SK-N-MC (cell line): ENCODE measurements at regions not wholly inside any gene's neighbourhood (a gene's known extent, or its start where the extent isn't known, plus 50 kb on each side); places are given as distances from the start of the nearest gene placed in this dataset.

ENCODE experiments used
- EZH2 ChIP-seq: fragments of 200-600 bp; sonication (generic); IDR thresholded peaks from one replicate; pipeline ENCODE4 v1.6.1; 2017; ENCODE audit warnings: antibody characterized with exemption
- POLR2AphosphoS5 ChIP-seq: IDR thresholded peaks from 2 replicates; pipeline ENCODE4 v1.6.1; 2012; ENCODE audit warnings: mild to moderate bottlenecking, low read depth, low read length, borderline replicate concordance

DNA sequence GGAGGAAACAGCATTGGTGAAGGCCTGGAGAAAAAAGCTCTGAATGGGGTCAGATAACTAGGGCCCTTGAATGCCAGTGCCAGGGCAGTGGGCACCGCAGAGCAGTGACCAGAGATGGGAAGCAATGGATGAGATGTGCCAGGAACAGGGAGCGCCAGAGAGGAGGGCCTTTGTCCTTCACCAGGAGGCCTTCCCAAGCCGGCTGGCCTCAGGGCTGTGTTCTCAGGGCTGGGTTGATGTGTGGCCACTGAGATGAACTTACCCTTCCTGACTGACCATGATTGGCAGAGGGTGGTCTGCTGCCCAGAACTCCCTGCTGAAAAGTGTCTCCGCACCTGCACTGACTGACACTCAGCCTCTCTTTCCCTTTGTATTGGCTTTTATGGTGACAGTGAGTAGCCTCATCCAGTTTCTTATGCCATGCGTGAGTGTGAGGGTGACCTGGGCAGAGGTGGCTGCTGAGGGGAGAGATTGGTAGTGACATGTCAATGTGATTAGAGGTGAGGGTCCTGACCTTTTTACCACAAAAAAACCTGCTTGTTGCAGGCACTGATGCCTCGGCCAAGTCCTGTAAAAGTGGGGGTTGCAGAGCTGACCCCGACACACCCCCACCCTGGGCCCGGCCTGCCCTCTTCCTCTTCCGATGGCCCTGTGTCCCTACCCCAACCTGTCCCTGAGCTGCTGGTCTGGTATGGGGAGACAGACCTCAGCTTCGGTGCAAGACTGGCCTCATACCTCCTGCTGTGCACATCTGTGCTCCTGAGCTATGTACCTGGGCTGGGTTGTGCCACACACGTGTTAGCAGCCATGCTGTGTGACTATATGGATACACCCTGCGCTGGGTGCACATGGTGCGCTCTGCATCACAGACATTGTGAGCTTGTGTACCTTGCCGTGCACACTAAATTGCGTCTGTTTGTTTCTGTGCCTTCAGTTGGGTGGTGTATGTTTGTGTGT lies 57.1 kb upstream of the PSD2 start:
- no peak for TF ChIP-seq POLR2AphosphoS5
- TF ChIP-seq EZH2: no peak
